WERI-Rb-1 (cell line): ENCODE measurements at regions not wholly inside any gene's neighbourhood (a gene's known extent, or its start where the extent isn't known, plus 50 kb on each side); places are given as distances from the start of the nearest gene placed in this dataset.

ENCODE experiments used
- DNase-seq: peaks from one replicate; pipeline ENCODE4 v3.0.0-alpha.2; 2020
- H3K27ac ChIP-seq: fragments of 250-450 bp; sonication (Bioruptor Pico); 2 replicates; pipeline ENCODE4 v1.5.1; 2020; ENCODE audit warnings: mild to moderate bottlenecking, moderate library complexity
- H3K27me3 ChIP-seq: fragments of 250-450 bp; sonication (Bioruptor Pico); 2 replicates; pipeline ENCODE4 v1.5.1; 2021; ENCODE audit warnings: mild to moderate bottlenecking, low read depth, moderate library complexity; ENCODE audit not compliant: insufficient read depth, severe bottlenecking
- H3K36me3 ChIP-seq: fragments of 250-450 bp; sonication (Bioruptor Pico); 2 replicates; pipeline ENCODE4 v1.5.1; 2020; ENCODE audit warnings: mild to moderate bottlenecking, moderate library complexity
- H3K4me3 ChIP-seq: 2 replicates; pipeline ENCODE4 v1.5.1; 2011; ENCODE audit warnings: low read depth, mild to moderate bottlenecking, control low read depth, low read length
- H3K9me3 ChIP-seq: fragments of 250-450 bp; sonication (Bioruptor Pico); 2 replicates; pipeline ENCODE4 v1.5.1; 2021; ENCODE audit warnings: mild to moderate bottlenecking, moderate library complexity; ENCODE audit not compliant: severe bottlenecking
- CTCF ChIP-seq: IDR thresholded peaks from 2 replicates; pipeline ENCODE4 v1.5.1; 2011; ENCODE audit warnings: low read depth, mild to moderate bottlenecking, control low read depth, inconsistent platforms, low read length

GRCh38 chrX:44619039-44619438, 76.4 kb upstream of the FUNDC1 start:
- DNase-seq = no peak
- H3K27ac ChIP-seq = no peak overlapping the region
- H3K36me3 ChIP-seq = no peaks in the 10 kb centered on the region
- H3K27me3 ChIP-seq = peaks cover 6% of the 10 kb centered on the region
- H3K9me3 ChIP-seq = no peaks in the 10 kb centered on the region
- no peak overlapping the region for H3K4me3 ChIP-seq
- TF ChIP-seq CTCF = no peak

GRCh38 chrX:44596277-44596676, 53.6 kb upstream of the FUNDC1 start:
- no peak for DNase-seq

More at GRCh38 chrX:44596277-44596676, 53.6 kb upstream of the FUNDC1 start:
- TF ChIP-seq CTCF = no peak
- H3K27me3 ChIP-seq = peaks cover 4% of the 10 kb centered on the region
- no peak overlapping the region for H3K4me3 ChIP-seq
- H3K36me3 ChIP-seq = no peaks in the 10 kb centered on the region
- H3K27ac ChIP-seq = no peak overlapping the region
- no peaks in the 10 kb centered on the region for H3K9me3 ChIP-seq
